ENCODE measurements at regions not wholly inside any gene's neighbourhood (a gene's known extent, or its start where the extent isn't known, plus 50 kb on each side); places are given as distances from the start of the nearest gene placed in this dataset.
A peak's percentile ranks its signal among the peaks of the same experiment; 100 is the strongest.

DNA sequence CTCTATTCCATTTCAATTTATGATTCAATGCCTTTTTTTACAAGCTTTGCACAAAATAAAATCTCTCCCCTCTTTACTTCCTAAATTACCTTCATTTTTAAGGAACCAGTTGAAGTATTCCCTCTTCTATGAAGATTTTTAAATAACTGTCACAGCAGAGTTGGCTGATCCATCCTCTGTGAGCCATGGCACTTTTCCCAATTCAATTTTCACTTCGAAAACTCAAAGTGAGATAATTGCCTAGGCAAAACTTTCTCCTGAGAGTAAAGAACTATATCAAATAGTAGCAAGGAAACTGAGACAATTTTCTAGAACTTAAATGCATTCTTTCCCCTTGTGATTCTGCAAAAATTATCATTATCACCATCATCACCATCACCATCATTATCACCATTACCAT is 259.9 kb upstream of the ARHGAP20 start:
- no peaks in the 10 kb centered on the region for H3K36me3 Mint-ChIP-seq (ENCODE audit: insufficient read depth, unreplicated experiment)
- H3K27me3 Mint-ChIP-seq (ENCODE audit: insufficient read depth, unreplicated experiment): peaks cover 11% of the 10 kb centered on the region
- no peaks in the 10 kb centered on the region for H3K9me3 Mint-ChIP-seq (ENCODE audit: unreplicated experiment)
- peaks cover 11% of the 10 kb centered on the region for H3K4me1 Mint-ChIP-seq (ENCODE audit: insufficient read depth, unreplicated experiment)
- H3K27ac Mint-ChIP-seq (ENCODE audit: low read depth, unreplicated experiment): peak overlapping the region; percentile 14
- no peak overlapping the region for H3K4me3 Mint-ChIP-seq (ENCODE audit: unreplicated experiment)
- CTCF ChIA-PET: interaction anchor here (0.6 to 1.0 kb wide), 2 partner anchors 12 to 593 kb away, joined by 3 to 4 read pairs; no protein-coding TSS in a partner anchor
- no TSS peak for BruUV-seq (replicated peaks)
- POLR2A ChIA-PET: interaction anchor here (0.6 to 1.0 kb wide), 2 partner anchors 18 to 23 kb away, joined by 3 to 5 read pairs; no protein-coding TSS in a partner anchor
- intact Hi-C loops (cut with micrococcal nuclease): no loop called here
- TF ChIP-seq, protein P1, sequence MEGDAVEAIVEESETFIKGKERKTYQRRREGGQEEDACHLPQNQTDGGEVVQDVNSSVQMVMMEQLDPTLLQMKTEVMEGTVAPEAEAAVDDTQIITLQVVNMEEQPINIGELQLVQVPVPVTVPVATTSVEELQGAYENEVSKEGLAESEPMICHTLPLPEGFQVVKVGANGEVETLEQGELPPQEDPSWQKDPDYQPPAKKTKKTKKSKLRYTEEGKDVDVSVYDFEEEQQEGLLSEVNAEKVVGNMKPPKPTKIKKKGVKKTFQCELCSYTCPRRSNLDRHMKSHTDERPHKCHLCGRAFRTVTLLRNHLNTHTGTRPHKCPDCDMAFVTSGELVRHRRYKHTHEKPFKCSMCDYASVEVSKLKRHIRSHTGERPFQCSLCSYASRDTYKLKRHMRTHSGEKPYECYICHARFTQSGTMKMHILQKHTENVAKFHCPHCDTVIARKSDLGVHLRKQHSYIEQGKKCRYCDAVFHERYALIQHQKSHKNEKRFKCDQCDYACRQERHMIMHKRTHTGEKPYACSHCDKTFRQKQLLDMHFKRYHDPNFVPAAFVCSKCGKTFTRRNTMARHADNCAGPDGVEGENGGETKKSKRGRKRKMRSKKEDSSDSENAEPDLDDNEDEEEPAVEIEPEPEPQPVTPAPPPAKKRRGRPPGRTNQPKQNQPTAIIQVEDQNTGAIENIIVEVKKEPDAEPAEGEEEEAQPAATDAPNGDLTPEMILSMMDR (IDR thresholded peaks at IDR 0.05; ENCODE audit: unreplicated experiment): no peak
- DNase-seq (ENCODE audit: unreplicated experiment): no peak

DNA sequence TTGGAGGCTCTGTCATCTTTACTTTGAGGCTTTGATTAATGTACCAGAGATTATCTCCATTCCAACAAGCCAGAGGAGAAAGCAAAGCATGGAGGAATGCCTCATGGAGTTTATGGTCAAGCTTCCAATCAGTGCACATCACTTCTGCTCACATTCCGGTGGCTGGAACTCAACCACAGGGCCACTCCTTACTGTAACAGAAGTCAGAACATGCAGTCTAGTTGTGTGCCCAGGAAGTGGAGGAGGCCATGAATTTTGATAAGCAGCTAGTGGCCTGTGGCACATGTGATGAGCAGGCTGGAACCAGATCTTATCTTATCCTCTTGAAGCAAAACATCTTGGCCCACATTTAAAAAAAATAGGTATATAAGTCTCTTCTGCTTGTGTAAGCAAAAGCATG is 258.9 kb upstream of the ARHGAP20 start:
- BruUV-seq (replicated peaks): no TSS peak

DNA sequence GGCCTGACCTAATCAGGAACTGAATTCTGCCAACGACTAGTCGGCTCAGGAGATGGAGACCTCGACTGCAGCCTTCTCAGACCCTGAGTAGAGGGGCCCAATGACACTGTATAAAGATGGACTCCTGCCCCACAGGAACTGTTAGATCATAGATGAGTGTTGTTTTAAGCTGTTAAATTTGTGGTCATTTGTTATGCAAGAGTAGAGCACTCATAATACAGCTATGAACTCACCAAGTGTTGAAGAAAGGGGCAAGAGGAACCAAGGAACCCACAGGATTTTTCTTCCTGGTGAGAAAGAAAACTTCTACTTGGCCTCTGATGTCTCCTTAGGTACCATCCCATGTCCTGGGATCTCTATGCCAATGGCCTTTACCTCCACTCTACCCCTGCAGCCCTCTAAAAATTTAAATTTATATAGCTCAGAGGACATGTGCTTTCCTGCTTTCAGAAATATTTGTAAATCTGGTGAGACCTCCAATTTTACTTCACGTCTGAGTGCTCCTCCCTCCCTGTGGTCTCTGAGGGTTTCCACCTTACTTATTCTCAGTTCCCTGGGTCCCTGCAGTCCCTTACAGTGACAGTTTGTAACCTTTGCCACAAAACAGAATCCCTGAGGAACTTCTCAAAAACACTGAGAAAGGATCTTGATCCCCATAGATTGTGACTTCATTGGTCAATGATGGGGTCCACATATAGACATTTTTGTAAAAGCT is 256.3 kb upstream of the ARHGAP20 start:
- Mint-ChIP-seq H3K4me3 (ENCODE audit: unreplicated experiment) (no peak overlapping the region), H3K9me3 (ENCODE audit: unreplicated experiment) (no peaks in the 10 kb centered on the region), H3K27ac (ENCODE audit: low read depth, unreplicated experiment) (no peak overlapping the region), H3K27me3 (ENCODE audit: insufficient read depth, unreplicated experiment) (peaks cover 11% of the 10 kb centered on the region), H3K36me3 (ENCODE audit: insufficient read depth, unreplicated experiment) (no peaks in the 10 kb centered on the region), H3K4me1 (ENCODE audit: insufficient read depth, unreplicated experiment) (peaks cover 11% of the 10 kb centered on the region)
- POLR2A ChIA-PET: no interaction called here
- DNase-seq (ENCODE audit: unreplicated experiment): no peak
- intact Hi-C loops (cut with micrococcal nuclease): no loop called here
- no TSS peak for BruUV-seq (replicated peaks)
- CTCF ChIA-PET: no interaction called here
- TF ChIP-seq, protein P1 (IDR thresholded peaks at IDR 0.05; ENCODE audit: unreplicated experiment): no peak

More for the DNA sequence above, 258.9 kb upstream of the ARHGAP20 start:
- Mint-ChIP-seq H3K9me3 (ENCODE audit: unreplicated experiment) (no peaks in the 10 kb centered on the region), H3K4me1 (ENCODE audit: insufficient read depth, unreplicated experiment) (peaks cover 11% of the 10 kb centered on the region), H3K27me3 (ENCODE audit: insufficient read depth, unreplicated experiment) (peaks cover 11% of the 10 kb centered on the region), H3K4me3 (ENCODE audit: unreplicated experiment) (no peak overlapping the region), H3K27ac (ENCODE audit: low read depth, unreplicated experiment) (no peak overlapping the region), H3K36me3 (ENCODE audit: insufficient read depth, unreplicated experiment) (no peaks in the 10 kb centered on the region)
- TF ChIP-seq, protein P1 (IDR thresholded peaks at IDR 0.05; ENCODE audit: unreplicated experiment): no peak
- peak; percentile 16 for DNase-seq (ENCODE audit: unreplicated experiment)
- CTCF ChIA-PET: interaction anchor here (0.6 to 1.0 kb wide), 2 partner anchors 13 to 102 kb away, joined by 3 to 4 read pairs; no protein-coding TSS in a partner anchor
- POLR2A ChIA-PET: interaction anchor here (0.6 kb wide), 1 partner anchor 237 kb away, joined by 3 read pairs; no protein-coding TSS in a partner anchor
- intact Hi-C loops (cut with micrococcal nuclease): no loop called here

DNA sequence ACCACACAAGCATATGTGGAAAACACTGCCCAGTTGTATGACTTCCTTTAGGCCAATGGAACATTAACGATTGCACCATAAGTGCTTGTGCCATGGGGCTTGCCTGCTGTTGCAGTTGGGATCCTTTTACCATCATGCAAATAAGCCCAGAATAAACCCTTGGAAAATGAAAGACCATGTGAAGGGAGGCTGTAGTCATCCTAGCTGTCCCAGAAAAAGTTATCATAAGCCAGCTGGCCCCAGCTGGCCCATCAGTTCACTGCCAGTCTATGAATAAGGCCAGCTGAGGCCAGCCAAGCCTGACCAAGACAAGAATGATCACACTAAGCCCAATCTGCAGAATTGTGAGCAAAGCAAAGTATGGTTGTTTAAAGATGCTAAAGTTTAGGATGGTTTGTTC is 253.9 kb upstream of the ARHGAP20 start:
- no peak overlapping the region for H3K4me3 Mint-ChIP-seq (ENCODE audit: unreplicated experiment)
- no peak overlapping the region for H3K27ac Mint-ChIP-seq (ENCODE audit: low read depth, unreplicated experiment)
- BruUV-seq (replicated peaks): no TSS peak
- H3K27me3 Mint-ChIP-seq (ENCODE audit: insufficient read depth, unreplicated experiment): peaks cover 32% of the 10 kb centered on the region
- intact Hi-C loops (cut with micrococcal nuclease): no loop called here
- ChIA-PET POLR2A (no interaction called here), CTCF (no interaction called here)
- no peaks in the 10 kb centered on the region for H3K36me3 Mint-ChIP-seq (ENCODE audit: insufficient read depth, unreplicated experiment)
- H3K4me1 Mint-ChIP-seq (ENCODE audit: insufficient read depth, unreplicated experiment): no peaks in the 10 kb centered on the region
- TF ChIP-seq, protein P1 (IDR thresholded peaks at IDR 0.05; ENCODE audit: unreplicated experiment): no peak
- no peaks in the 10 kb centered on the region for H3K9me3 Mint-ChIP-seq (ENCODE audit: unreplicated experiment)
- no peak for DNase-seq (ENCODE audit: unreplicated experiment)
